Neutrophil (primary cell): ENCODE measurements at regions not wholly inside any gene's neighbourhood (a gene's known extent, or its start where the extent isn't known, plus 50 kb on each side); places are given as distances from the start of the nearest gene placed in this dataset.

Source experiments
- H3K27ac ChIP-seq: fragments of 200-600 bp; sonication (generic); 2 replicates; pipeline ENCODE4 v1.5.1; 2016; ENCODE audit warnings: mild to moderate bottlenecking, moderate library complexity
- H3K27me3 ChIP-seq: fragments of 200-600 bp; sonication (generic); 2 replicates; pipeline ENCODE4 v1.6.0; 2016; ENCODE audit warnings: mild to moderate bottlenecking
- H3K36me3 ChIP-seq: fragments of 200-600 bp; sonication (generic); 2 replicates; pipeline ENCODE4 v1.5.1; 2017
- H3K4me1 ChIP-seq, 2 experiments: fragments of 200-600 bp in 1 of 2; sonication (generic) in 1 of 2; 1 replicate in 1 of 2; 2 replicates in 1 of 2; pipeline versions ENCODE4 v1.5.1 to v1.6.1; 2013 to 2016; ENCODE audit warnings: low read depth in 1 of 2, low read length in 1 of 2, mild to moderate bottlenecking in 1 of 2, moderate library complexity in 1 of 2; ENCODE audit not compliant: control insufficient read depth in 1 of 2, insufficient read depth in 1 of 2
- H3K4me3 ChIP-seq, 2 experiments: fragments of 200-600 bp in 1 of 2; sonication (generic) in 1 of 2; 1 replicate in 1 of 2; 2 replicates in 1 of 2; pipeline ENCODE4 v1.5.1; 2013 to 2016; ENCODE audit warnings: low read depth in 1 of 2, low read length in 1 of 2, mild to moderate bottlenecking in 1 of 2, moderate library complexity in 1 of 2
- H3K9me3 ChIP-seq: fragments of 200-600 bp; sonication (generic); 2 replicates; pipeline ENCODE4 v1.5.1; 2016
- CTCF ChIP-seq: fragments of 200-600 bp; sonication (generic); IDR thresholded peaks from 2 replicates; pipeline ENCODE4 v1.5.1; 2016; ENCODE audit warnings: antibody characterized with exemption

- no peak for TF ChIP-seq CTCF
- no peaks in the 10 kb centered on the region for H3K36me3 ChIP-seq
- H3K4me1 ChIP-seq, result peaks cover 17% of the 10 kb centered on the region in 2 experiments
- H3K4me3 ChIP-seq, result no peak overlapping the region
- no peak overlapping the region for H3K27ac ChIP-seq
- H3K9me3 ChIP-seq, result no peaks in the 10 kb centered on the region
- H3K27me3 ChIP-seq, result no peaks in the 10 kb centered on the region
Observed at GRCh38 chr3:113058188-113058587, 67.4 kb downstream of the GTPBP8 start.

- H3K4me3 ChIP-seq, result no peak overlapping the region
- no peak for TF ChIP-seq CTCF
- H3K27me3 ChIP-seq, result no peaks in the 10 kb centered on the region
- no peaks in the 10 kb centered on the region for H3K9me3 ChIP-seq
- no peaks in the 10 kb centered on the region for H3K36me3 ChIP-seq
- H3K4me1 ChIP-seq, result peaks cover 0 to 3% of the 10 kb centered on the region in 2 experiments
- no peak overlapping the region for H3K27ac ChIP-seq
Observed at GRCh38 chr3:113062705-113063104, 71.9 kb downstream of the GTPBP8 start.

GRCh38 chr3:113063126-113063894 lies 72.5 kb downstream of the GTPBP8 start:
- Histone ChIP-seq H3K9me3 (no peaks in the 10 kb centered on the region), H3K27me3 (no peaks in the 10 kb centered on the region), H3K4me1 (peaks cover 0 to 3% of the 10 kb centered on the region in 2 experiments), H3K4me3 (no peak overlapping the region), H3K27ac (no peak overlapping the region), H3K36me3 (no peaks in the 10 kb centered on the region)
- TF ChIP-seq CTCF, result no peak

- Histone ChIP-seq H3K4me3 (no peak overlapping the region), H3K4me1 (peaks cover 0 to 3% of the 10 kb centered on the region in 2 experiments), H3K27me3 (no peaks in the 10 kb centered on the region), H3K36me3 (no peaks in the 10 kb centered on the region), H3K27ac (no peak overlapping the region), H3K9me3 (no peaks in the 10 kb centered on the region)
- TF ChIP-seq CTCF, result no peak
Observed at GRCh38 chr3:113064183-113064582, 73.4 kb downstream of the GTPBP8 start.

GRCh38 chr3:113065336-113065735 lies 74.6 kb downstream of the GTPBP8 start:
- TF ChIP-seq CTCF, result no peak

More at GRCh38 chr3:113065336-113065735, 74.6 kb downstream of the GTPBP8 start:
- H3K4me1 ChIP-seq, result peaks cover 0 to 3% of the 10 kb centered on the region in 2 experiments
- no peak overlapping the region for H3K4me3 ChIP-seq
- H3K27me3 ChIP-seq, result no peaks in the 10 kb centered on the region
- no peaks in the 10 kb centered on the region for H3K9me3 ChIP-seq
- no peak overlapping the region for H3K27ac ChIP-seq
- H3K36me3 ChIP-seq, result no peaks in the 10 kb centered on the region
